A549 (cell line): ENCODE measurements at regions not wholly inside any gene's neighbourhood (a gene's known extent, or its start where the extent isn't known, plus 50 kb on each side); places are given as distances from the start of the nearest gene placed in this dataset.
A peak's percentile ranks its signal among the peaks of the same experiment; 100 is the strongest.

Experiments
- ATAC-seq, 2 experiments: fragments of 200-7000 bp in 1 of 2; fragments of >200 bp in 1 of 2; cut with Nextera tagmentation in 1 of 2; cut with Tn5 transposase in 1 of 2; 3 replicates each; pipeline versions ENCODE4 v1.8.0 to v1.9.1; 2018 to 2020; ENCODE audit warnings: mild to moderate bottlenecking in 1 of 2, moderate library complexity in 1 of 2
- CTCF ChIA-PET: fragments of 300-600 bp; sonication (Branson Sonifier 250); formaldehyde crosslinking; extraction: SDS; loops from one replicate; lab custom pipeline; 2021; ENCODE audit warnings: antibody characterized with exemption, inconsistent platforms; lab: Yijun Ruan, JAX
- POLR2A ChIA-PET: fragments of 350-600 bp; formaldehyde crosslinking; extraction: SDS; loops from one replicate; lab custom pipeline; 2021; ENCODE audit warnings: antibody characterized with exemption, inconsistent platforms; lab: Yijun Ruan, JAX
- DNase-seq, 2 experiments: peaks; one replicate each; pipeline versions ENCODE4 v3.0.0 to v3.0.0-alpha.2; 2011 to 2016; ENCODE audit warnings: low read depth in 1 of 2, low spot score in 1 of 2
- FAIRE-seq: peaks from 2 replicates; lab custom pipeline; 2011; peaks lifted over from hg19 to GRCh38; lab: Jason Lieb, UNC
- H3K27ac ChIP-seq, 2 experiments: fragments of >200 bp; sonication (Bioruptor Twin); formaldehyde crosslinking; 3 replicates each; pipeline ENCODE4 v1.5.1; 2016 to 2017
- H3K4me1 ChIP-seq: fragments of >200 bp; sonication (Bioruptor Twin); formaldehyde crosslinking; 3 replicates; pipeline ENCODE4 v1.6.1; 2016
- H3K4me2 ChIP-seq: fragments of >200 bp; sonication (Bioruptor Twin); formaldehyde crosslinking; 3 replicates; pipeline ENCODE4 v1.6.1; 2016
- H3K4me3 ChIP-seq: fragments of >200 bp; sonication (Bioruptor Twin); formaldehyde crosslinking; 3 replicates; pipeline ENCODE4 v1.5.1; 2016
- H3K9me3 ChIP-seq: fragments of >200 bp; sonication (Bioruptor Twin); formaldehyde crosslinking; 3 replicates; pipeline ENCODE4 v1.6.1; 2016
- ATOH8 ChIP-seq: fragments of 250-450 bp; sonication (Bioruptor Pico); IDR thresholded peaks from 2 replicates; pipeline ENCODE4 v1.5.0; 2020; ENCODE audit warnings: low read depth, mild to moderate bottlenecking, moderate library complexity
- BHLHE40 ChIP-seq: IDR thresholded peaks from 2 replicates; pipeline ENCODE4 v1.6.1; 2012; ENCODE audit warnings: low read depth, low read length, inconsistent platforms
- CBX2 ChIP-seq: fragments of 200-600 bp; sonication (generic); IDR thresholded peaks from 2 replicates; pipeline ENCODE4 v1.6.1; 2016; ENCODE audit warnings: low read depth, mild to moderate bottlenecking, borderline replicate concordance
- CBX8 ChIP-seq: fragments of 200-600 bp; sonication (generic); IDR thresholded peaks from 2 replicates; pipeline ENCODE4 v1.6.1; 2016
- CEBPB ChIP-seq, 2 experiments: fragments of >200 bp in 1 of 2; sonication (Bioruptor Twin) in 1 of 2; formaldehyde crosslinking in 1 of 2; IDR thresholded peaks; 2 replicates each; pipeline ENCODE4 v1.6.1; 2012 to 2016
- E2F6 ChIP-seq: IDR thresholded peaks from 2 replicates; pipeline ENCODE4 v1.6.1; 2012; ENCODE audit warnings: low read depth, borderline replicate concordance
- EHMT2 ChIP-seq: fragments of 200-600 bp; sonication (generic); IDR thresholded peaks from 2 replicates; pipeline ENCODE4 v1.6.1; 2016; ENCODE audit warnings: antibody characterized with exemption, low read depth, mild to moderate bottlenecking, moderate library complexity
- EP300 ChIP-seq, 2 experiments: fragments of >200 bp; sonication (Bioruptor Twin); formaldehyde crosslinking; IDR thresholded peaks; 2 replicates in 1 of 2; 3 replicates in 1 of 2; pipeline ENCODE4 v1.6.1; 2016 to 2017
- ESRRA ChIP-seq: fragments of 150-350 bp; IDR thresholded peaks from 2 replicates; pipeline ENCODE4 v1.6.1; 2014; ENCODE audit warnings: mild to moderate bottlenecking, low read length, borderline replicate concordance
- FOSL2 ChIP-seq, 2 experiments: fragments of 450-650 bp in 1 of 2; fragments of >200 bp in 1 of 2; sonication (Bioruptor Twin) in 1 of 2; formaldehyde crosslinking; IDR thresholded peaks; 2 replicates each; pipeline versions ENCODE4 v1.5.0 to v1.6.1; 2016 to 2020; ENCODE audit warnings: mild to moderate bottlenecking in 1 of 2, moderate library complexity in 1 of 2
- HDAC2 ChIP-seq: fragments of 200-600 bp; sonication (generic); IDR thresholded peaks from 2 replicates; pipeline ENCODE4 v1.6.1; 2016
- HEYL ChIP-seq: fragments of 250-450 bp; sonication (Bioruptor Pico); IDR thresholded peaks from 2 replicates; pipeline ENCODE4 v1.8.0; 2021; ENCODE audit warnings: mild to moderate bottlenecking, moderate library complexity
- HOXB13 ChIP-seq: fragments of 250-450 bp; sonication (Bioruptor Pico); IDR thresholded peaks from 2 replicates; pipeline ENCODE4 v1.5.0; 2020; ENCODE audit warnings: low read depth, mild to moderate bottlenecking, moderate library complexity
- KDM1A ChIP-seq: fragments of 200-600 bp; sonication (generic); IDR thresholded peaks from 2 replicates; pipeline ENCODE4 v1.6.1; 2016; ENCODE audit warnings: low read depth, mild to moderate bottlenecking
- MAFK ChIP-seq: fragments of 450-650 bp; IDR thresholded peaks from 2 replicates; pipeline ENCODE4 v1.6.1; 2014; ENCODE audit not compliant: partially characterized antibody
- MAZ ChIP-seq: fragments of 150-350 bp; IDR thresholded peaks from 2 replicates; pipeline ENCODE4 v1.6.1; 2014; ENCODE audit warnings: antibody characterized with exemption, low read depth, low read length, borderline replicate concordance
- NR3C1 ChIP-seq: fragments of >200 bp; sonication (Bioruptor Twin); formaldehyde crosslinking; IDR thresholded peaks from 3 replicates; pipeline ENCODE4 v1.6.1; 2017
- PBX3 ChIP-seq: IDR thresholded peaks from 2 replicates; pipeline ENCODE4 v1.6.1; 2012
- PHF8 ChIP-seq: fragments of 200-600 bp; sonication (generic); IDR thresholded peaks from 2 replicates; pipeline ENCODE4 v1.6.1; 2016; ENCODE audit warnings: low read depth, mild to moderate bottlenecking, antibody characterized with exemption, moderate library complexity, borderline replicate concordance
- POLR2A ChIP-seq: IDR thresholded peaks from 2 replicates; pipeline ENCODE4 v1.6.1; 2012; ENCODE audit warnings: mild to moderate bottlenecking, low read length
- RARB ChIP-seq: fragments of 250-450 bp; sonication (Bioruptor Pico); IDR thresholded peaks from 2 replicates; pipeline ENCODE4 v1.8.0; 2021; ENCODE audit warnings: mild to moderate bottlenecking, moderate library complexity
- SMC3 ChIP-seq: fragments of >200 bp; sonication (Bioruptor Twin); formaldehyde crosslinking; IDR thresholded peaks from 3 replicates; pipeline ENCODE4 v1.6.1; 2018; ENCODE audit warnings: inconsistent platforms
- TP53 ChIP-seq: fragments of 250-450 bp; sonication (Bioruptor Pico); IDR thresholded peaks from 2 replicates; pipeline ENCODE4 v1.5.0; 2021; ENCODE audit warnings: mild to moderate bottlenecking, moderate library complexity
- USF2 ChIP-seq: fragments of 450-650 bp; IDR thresholded peaks from 2 replicates; pipeline ENCODE4 v1.6.1; 2014; ENCODE audit warnings: antibody characterized with exemption
- ZC3H11A ChIP-seq: fragments of 450-650 bp; IDR thresholded peaks from 2 replicates; pipeline ENCODE4 v1.6.1; 2014; ENCODE audit warnings: antibody characterized with exemption, mild to moderate bottlenecking
- ZFP36 ChIP-seq: fragments of 450-650 bp; IDR thresholded peaks from 2 replicates; pipeline ENCODE4 v1.6.1; 2014; ENCODE audit warnings: borderline replicate concordance; ENCODE audit not compliant: partially characterized antibody
- ZNF302 ChIP-seq: fragments of 250-450 bp; sonication (Bioruptor Pico); IDR thresholded peaks from 2 replicates; pipeline ENCODE4 v1.9.0; 2021; ENCODE audit warnings: inconsistent platforms, mild to moderate bottlenecking, moderate library complexity
- ZSCAN20 ChIP-seq: fragments of 250-450 bp; sonication (Bioruptor Pico); IDR thresholded peaks from 2 replicates; pipeline ENCODE4 v1.8.0; 2022; ENCODE audit warnings: mild to moderate bottlenecking, moderate library complexity
- WGBS: methylation state at CpG from one replicate; pipeline ENCODE4 v1.1.6; 2017; ENCODE audit errors: missing lambda C conversion rate; 5-methylcytosine and 5-hydroxymethylcytosine counted together
- TF ChIP-seq, protein P1 (sequence below): fragments of 200-600 bp; sonication (generic); IDR thresholded peaks from 2 replicates; pipeline ENCODE4 v1.6.1; 2016; ENCODE audit warnings: antibody characterized with exemption, mild to moderate bottlenecking, moderate library complexity
- TF ChIP-seq, protein P2 (sequence below): fragments of 150-350 bp; IDR thresholded peaks from 2 replicates; pipeline ENCODE4 v1.6.1; 2014; ENCODE audit warnings: low read depth, mild to moderate bottlenecking, low read length
- TF ChIP-seq, protein P3 (sequence below): fragments of >200 bp; sonication (Bioruptor Twin); formaldehyde crosslinking; IDR thresholded peaks from 2 replicates; pipeline ENCODE4 v1.6.1; 2016

GRCh38 chr4:17066972-17067371, 168.5 kb upstream of the LDB2 start:
- POLR2A ChIA-PET: no interaction called here
- FAIRE-seq: no peak
- no peaks in the 10 kb centered on the region for H3K9me3 ChIP-seq
- peak; percentile 3 to 7 for DNase-seq
- WGBS: 3% methylated on average over 4 of the region's 4 CpGs
- TF ChIP-seq ZSCAN20 (CRISPR knock-in tag): no peak
- no peak for TF ChIP-seq ZFP36
- TF ChIP-seq ZNF302: no peak
- no peak for TF ChIP-seq ESRRA
- TF ChIP-seq, protein P1, sequence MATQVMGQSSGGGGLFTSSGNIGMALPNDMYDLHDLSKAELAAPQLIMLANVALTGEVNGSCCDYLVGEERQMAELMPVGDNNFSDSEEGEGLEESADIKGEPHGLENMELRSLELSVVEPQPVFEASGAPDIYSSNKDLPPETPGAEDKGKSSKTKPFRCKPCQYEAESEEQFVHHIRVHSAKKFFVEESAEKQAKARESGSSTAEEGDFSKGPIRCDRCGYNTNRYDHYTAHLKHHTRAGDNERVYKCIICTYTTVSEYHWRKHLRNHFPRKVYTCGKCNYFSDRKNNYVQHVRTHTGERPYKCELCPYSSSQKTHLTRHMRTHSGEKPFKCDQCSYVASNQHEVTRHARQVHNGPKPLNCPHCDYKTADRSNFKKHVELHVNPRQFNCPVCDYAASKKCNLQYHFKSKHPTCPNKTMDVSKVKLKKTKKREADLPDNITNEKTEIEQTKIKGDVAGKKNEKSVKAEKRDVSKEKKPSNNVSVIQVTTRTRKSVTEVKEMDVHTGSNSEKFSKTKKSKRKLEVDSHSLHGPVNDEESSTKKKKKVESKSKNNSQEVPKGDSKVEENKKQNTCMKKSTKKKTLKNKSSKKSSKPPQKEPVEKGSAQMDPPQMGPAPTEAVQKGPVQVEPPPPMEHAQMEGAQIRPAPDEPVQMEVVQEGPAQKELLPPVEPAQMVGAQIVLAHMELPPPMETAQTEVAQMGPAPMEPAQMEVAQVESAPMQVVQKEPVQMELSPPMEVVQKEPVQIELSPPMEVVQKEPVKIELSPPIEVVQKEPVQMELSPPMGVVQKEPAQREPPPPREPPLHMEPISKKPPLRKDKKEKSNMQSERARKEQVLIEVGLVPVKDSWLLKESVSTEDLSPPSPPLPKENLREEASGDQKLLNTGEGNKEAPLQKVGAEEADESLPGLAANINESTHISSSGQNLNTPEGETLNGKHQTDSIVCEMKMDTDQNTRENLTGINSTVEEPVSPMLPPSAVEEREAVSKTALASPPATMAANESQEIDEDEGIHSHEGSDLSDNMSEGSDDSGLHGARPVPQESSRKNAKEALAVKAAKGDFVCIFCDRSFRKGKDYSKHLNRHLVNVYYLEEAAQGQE: no peak
- no peak for TF ChIP-seq KDM1A
- no peak for TF ChIP-seq ZC3H11A
- TF ChIP-seq, protein P2, sequence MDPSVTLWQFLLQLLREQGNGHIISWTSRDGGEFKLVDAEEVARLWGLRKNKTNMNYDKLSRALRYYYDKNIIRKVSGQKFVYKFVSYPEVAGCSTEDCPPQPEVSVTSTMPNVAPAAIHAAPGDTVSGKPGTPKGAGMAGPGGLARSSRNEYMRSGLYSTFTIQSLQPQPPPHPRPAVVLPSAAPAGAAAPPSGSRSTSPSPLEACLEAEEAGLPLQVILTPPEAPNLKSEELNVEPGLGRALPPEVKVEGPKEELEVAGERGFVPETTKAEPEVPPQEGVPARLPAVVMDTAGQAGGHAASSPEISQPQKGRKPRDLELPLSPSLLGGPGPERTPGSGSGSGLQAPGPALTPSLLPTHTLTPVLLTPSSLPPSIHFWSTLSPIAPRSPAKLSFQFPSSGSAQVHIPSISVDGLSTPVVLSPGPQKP: no peak
- TF ChIP-seq ATOH8 (CRISPR knock-in tag): no peak
- TF ChIP-seq EHMT2: no peak
- TF ChIP-seq BHLHE40: no peak
- no peak for TF ChIP-seq MAFK
- TF ChIP-seq EP300 (IDR thresholded peaks at IDR 0.05): no peak
- no peak for TF ChIP-seq E2F6
- no peak for TF ChIP-seq FOSL2 (IDR thresholded peaks at IDR 0.05)
- no peak for TF ChIP-seq FOSL2 (CRISPR knock-in tag; IDR thresholded peaks at IDR 0.05)
- no peak for TF ChIP-seq USF2
- TF ChIP-seq CBX8: no peak
- no peak for TF ChIP-seq CEBPB (IDR thresholded peaks at IDR 0.05)
- no peak for TF ChIP-seq HEYL (CRISPR knock-in tag)
- TF ChIP-seq CBX2: no peak
- peak; percentile 70 to 87 for ATAC-seq
- no peak overlapping the region for H3K27ac ChIP-seq
- H3K4me3 ChIP-seq: no peak overlapping the region
- 0 out of 3 replicates have a peak, but pooled peaks cover 2% of the 10 kb centered on the region for H3K4me1 ChIP-seq
- H3K4me2 ChIP-seq: peak overlapping the region; percentile 36; the same call in 2 of the 3 replicates
- CTCF ChIA-PET: no interaction called here

- Histone ChIP-seq H3K4me3 (no peak overlapping the region), H3K4me1 (0 out of 3 replicates have a peak, but pooled peaks cover 2% of the 10 kb centered on the region), H3K4me2 (no peak overlapping the region), H3K27ac (no peak overlapping the region), H3K9me3 (no peaks in the 10 kb centered on the region)
- POLR2A ChIA-PET: no interaction called here
- WGBS: 6% methylated on average over 1 of the region's 1 CpG
- no peak for DNase-seq
- ATAC-seq: no peak
- no peak for FAIRE-seq
- CTCF ChIA-PET: no interaction called here
- TF ChIP-seq PHF8 (no peak), SMC3 (no peak), POLR2A (no peak), RARB (CRISPR knock-in tag) (no peak), HDAC2 (no peak), HOXB13 (CRISPR knock-in tag) (no peak), USF2 (no peak), NR3C1 (no peak), MAZ (no peak), FOSL2 (IDR thresholded peaks at IDR 0.05) (no peak), FOSL2 (CRISPR knock-in tag; IDR thresholded peaks at IDR 0.05) (no peak), TP53 (no peak), PBX3 (no peak)
- TF ChIP-seq, protein P3, sequence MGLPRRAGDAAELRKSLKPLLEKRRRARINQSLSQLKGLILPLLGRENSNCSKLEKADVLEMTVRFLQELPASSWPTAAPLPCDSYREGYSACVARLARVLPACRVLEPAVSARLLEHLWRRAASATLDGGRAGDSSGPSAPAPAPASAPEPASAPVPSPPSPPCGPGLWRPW: no peak
Measured at GRCh38 chr4:17066236-17066635, 167.8 kb upstream of the LDB2 start.
